ENCODE measurements at regions not wholly inside any gene's neighbourhood (a gene's known extent, or its start where the extent isn't known, plus 50 kb on each side); places are given as distances from the start of the nearest gene placed in this dataset.

- Histone ChIP-seq H3K4me1 (ENCODE audit: insufficient read depth, low read length, poor library complexity, severe bottlenecking) (no peaks in the 10 kb centered on the region), H3K27ac (ENCODE audit: low read depth, low read length, poor library complexity, severe bottlenecking) (no peak overlapping the region), H3K4me3 (ENCODE audit: low read depth, low read length, poor library complexity, severe bottlenecking) (no peak overlapping the region), H3K36me3 (ENCODE audit: insufficient read depth, low read length, poor library complexity, severe bottlenecking) (no peaks in the 10 kb centered on the region), H3K27me3 (replicated peaks; ENCODE audit: insufficient read depth, low read depth, low read length, poor library complexity) (peaks cover 21% of the 10 kb centered on the region), H3K9me3 (ENCODE audit: low read depth, low read length, poor library complexity, severe bottlenecking) (no peaks in the 10 kb centered on the region)
- TF ChIP-seq EZH2 (IDR thresholded peaks at IDR 0.05; ENCODE audit: borderline replicate concordance, low read depth, low read length, poor library complexity, severe bottlenecking), result no peak
- no peak for TF ChIP-seq CTCF (conservative IDR thresholded peaks at IDR 0.05; ENCODE audit: low read depth, low read length)
- ChIA-PET POLR2A (ENCODE audit: low non-redundant PET) (no interaction called here), CTCF (no interaction called here)
- no peak for DNase-seq (ENCODE audit: low spot score)
- no TSS peak for BruUV-seq (replicated peaks)
- intact Hi-C loops (cut with micrococcal nuclease; ENCODE audit: unreplicated experiment), result no loop called here
Measured at GRCh38 chr9:79220666-79221065, 351.1 kb upstream of the TLE4 start.

GRCh38 chr9:79221084-79221483, 350.7 kb upstream of the TLE4 start:
- POLR2A ChIA-PET (ENCODE audit: low non-redundant PET), result no interaction called here
- no peak for DNase-seq (ENCODE audit: low spot score)

GRCh38 chr9:79222483-79222882, 349.3 kb upstream of the TLE4 start:
- H3K27me3 ChIP-seq (replicated peaks; ENCODE audit: insufficient read depth, low read depth, low read length, poor library complexity), result peaks cover 16% of the 10 kb centered on the region
- CTCF ChIA-PET, result no interaction called here
- no peak for DNase-seq (ENCODE audit: low spot score)
- no TSS peak for BruUV-seq (replicated peaks)
- H3K36me3 ChIP-seq (ENCODE audit: insufficient read depth, low read length, poor library complexity, severe bottlenecking), result no peaks in the 10 kb centered on the region
- POLR2A ChIA-PET (ENCODE audit: low non-redundant PET), result no interaction called here
- intact Hi-C loops (cut with micrococcal nuclease; ENCODE audit: unreplicated experiment), result no loop called here
- no peaks in the 10 kb centered on the region for H3K4me1 ChIP-seq (ENCODE audit: insufficient read depth, low read length, poor library complexity, severe bottlenecking)
- TF ChIP-seq CTCF (conservative IDR thresholded peaks at IDR 0.05; ENCODE audit: low read depth, low read length) (no peak), EZH2 (IDR thresholded peaks at IDR 0.05; ENCODE audit: borderline replicate concordance, low read depth, low read length, poor library complexity, severe bottlenecking) (no peak)
- no peak overlapping the region for H3K4me3 ChIP-seq (ENCODE audit: low read depth, low read length, poor library complexity, severe bottlenecking)
- H3K27ac ChIP-seq (ENCODE audit: low read depth, low read length, poor library complexity, severe bottlenecking), result no peak overlapping the region
- H3K9me3 ChIP-seq (ENCODE audit: low read depth, low read length, poor library complexity, severe bottlenecking), result no peaks in the 10 kb centered on the region

More at GRCh38 chr9:79221084-79221483, 350.7 kb upstream of the TLE4 start:
- Histone ChIP-seq H3K4me1 (ENCODE audit: insufficient read depth, low read length, poor library complexity, severe bottlenecking) (no peaks in the 10 kb centered on the region), H3K4me3 (ENCODE audit: low read depth, low read length, poor library complexity, severe bottlenecking) (no peak overlapping the region), H3K27ac (ENCODE audit: low read depth, low read length, poor library complexity, severe bottlenecking) (no peak overlapping the region), H3K9me3 (ENCODE audit: low read depth, low read length, poor library complexity, severe bottlenecking) (no peaks in the 10 kb centered on the region), H3K27me3 (replicated peaks; ENCODE audit: insufficient read depth, low read depth, low read length, poor library complexity) (peaks cover 17% of the 10 kb centered on the region), H3K36me3 (ENCODE audit: insufficient read depth, low read length, poor library complexity, severe bottlenecking) (no peaks in the 10 kb centered on the region)
- intact Hi-C loops (cut with micrococcal nuclease; ENCODE audit: unreplicated experiment), result no loop called here
- CTCF ChIA-PET, result no interaction called here
- no peak for TF ChIP-seq EZH2 (IDR thresholded peaks at IDR 0.05; ENCODE audit: borderline replicate concordance, low read depth, low read length, poor library complexity, severe bottlenecking)
- TF ChIP-seq CTCF (conservative IDR thresholded peaks at IDR 0.05; ENCODE audit: low read depth, low read length), result no peak
- BruUV-seq (replicated peaks), result no TSS peak

Data from A673 (cell line).